ENCODE measurements at regions not wholly inside any gene's neighbourhood (a gene's known extent, or its start where the extent isn't known, plus 50 kb on each side); places are given as distances from the start of the nearest gene placed in this dataset.

DNA sequence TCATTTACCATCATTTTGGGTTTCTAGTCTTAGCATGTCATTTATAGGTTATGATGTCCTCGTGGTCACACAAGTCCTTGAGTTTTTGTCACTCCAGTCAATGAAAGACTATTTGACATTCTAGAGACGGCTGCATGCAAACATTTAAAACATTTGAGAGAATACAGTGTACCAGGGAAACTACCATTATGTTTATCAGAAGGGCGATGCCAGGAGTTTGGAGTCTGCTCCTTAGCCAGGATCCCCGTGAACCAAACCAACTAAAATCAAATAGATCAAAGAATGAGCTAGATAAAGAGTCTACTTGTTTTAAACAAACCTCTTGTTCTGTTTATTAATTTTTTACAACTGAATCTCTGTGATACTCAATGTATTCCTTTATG lies 122.6 kb downstream of the OLIG3 start:
- no peak overlapping the region for H3K4me3 ChIP-seq (ENCODE audit: low read depth, low read length)
- ChIA-PET POLR2A (no interaction called here), CTCF (no interaction called here)
- H3K36me3 ChIP-seq (ENCODE audit: control insufficient read depth, insufficient read depth, low read length) = no peaks in the 10 kb centered on the region
- BruUV-seq (replicated peaks) = no TSS peak
- no peaks in the 10 kb centered on the region for H3K36me3 Mint-ChIP-seq (ENCODE audit: insufficient read depth, unreplicated experiment)
- H3K27me3 Mint-ChIP-seq (ENCODE audit: insufficient read depth, unreplicated experiment) = no peaks in the 10 kb centered on the region
- H3K9me3 Mint-ChIP-seq (ENCODE audit: unreplicated experiment) = no peaks in the 10 kb centered on the region
- H3K27me3 ChIP-seq (replicated peaks; ENCODE audit: control insufficient read depth, insufficient read depth, low read length) = no peaks in the 10 kb centered on the region
- H3K4me3 Mint-ChIP-seq (ENCODE audit: unreplicated experiment) = no peak overlapping the region
- no peaks in the 10 kb centered on the region for H3K9me3 ChIP-seq
- H3K4me1 Mint-ChIP-seq (ENCODE audit: low read depth, unreplicated experiment) = no peaks in the 10 kb centered on the region
- no peak for DNase-seq
- H3K27ac Mint-ChIP-seq (ENCODE audit: unreplicated experiment) = no peak overlapping the region
- no peaks in the 10 kb centered on the region for H3K4me1 ChIP-seq
- TF ChIP-seq, protein P1, sequence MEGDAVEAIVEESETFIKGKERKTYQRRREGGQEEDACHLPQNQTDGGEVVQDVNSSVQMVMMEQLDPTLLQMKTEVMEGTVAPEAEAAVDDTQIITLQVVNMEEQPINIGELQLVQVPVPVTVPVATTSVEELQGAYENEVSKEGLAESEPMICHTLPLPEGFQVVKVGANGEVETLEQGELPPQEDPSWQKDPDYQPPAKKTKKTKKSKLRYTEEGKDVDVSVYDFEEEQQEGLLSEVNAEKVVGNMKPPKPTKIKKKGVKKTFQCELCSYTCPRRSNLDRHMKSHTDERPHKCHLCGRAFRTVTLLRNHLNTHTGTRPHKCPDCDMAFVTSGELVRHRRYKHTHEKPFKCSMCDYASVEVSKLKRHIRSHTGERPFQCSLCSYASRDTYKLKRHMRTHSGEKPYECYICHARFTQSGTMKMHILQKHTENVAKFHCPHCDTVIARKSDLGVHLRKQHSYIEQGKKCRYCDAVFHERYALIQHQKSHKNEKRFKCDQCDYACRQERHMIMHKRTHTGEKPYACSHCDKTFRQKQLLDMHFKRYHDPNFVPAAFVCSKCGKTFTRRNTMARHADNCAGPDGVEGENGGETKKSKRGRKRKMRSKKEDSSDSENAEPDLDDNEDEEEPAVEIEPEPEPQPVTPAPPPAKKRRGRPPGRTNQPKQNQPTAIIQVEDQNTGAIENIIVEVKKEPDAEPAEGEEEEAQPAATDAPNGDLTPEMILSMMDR (IDR thresholded peaks at IDR 0.05; ENCODE audit: insufficient read depth in 1 of 2, low read depth in 1 of 2, low read length in 1 of 2, severe bottlenecking in 1 of 2, unreplicated experiment in 1 of 2) = no peak
- intact Hi-C loops (cut with micrococcal nuclease; ENCODE audit: unreplicated experiment) = no loop called here

DNA sequence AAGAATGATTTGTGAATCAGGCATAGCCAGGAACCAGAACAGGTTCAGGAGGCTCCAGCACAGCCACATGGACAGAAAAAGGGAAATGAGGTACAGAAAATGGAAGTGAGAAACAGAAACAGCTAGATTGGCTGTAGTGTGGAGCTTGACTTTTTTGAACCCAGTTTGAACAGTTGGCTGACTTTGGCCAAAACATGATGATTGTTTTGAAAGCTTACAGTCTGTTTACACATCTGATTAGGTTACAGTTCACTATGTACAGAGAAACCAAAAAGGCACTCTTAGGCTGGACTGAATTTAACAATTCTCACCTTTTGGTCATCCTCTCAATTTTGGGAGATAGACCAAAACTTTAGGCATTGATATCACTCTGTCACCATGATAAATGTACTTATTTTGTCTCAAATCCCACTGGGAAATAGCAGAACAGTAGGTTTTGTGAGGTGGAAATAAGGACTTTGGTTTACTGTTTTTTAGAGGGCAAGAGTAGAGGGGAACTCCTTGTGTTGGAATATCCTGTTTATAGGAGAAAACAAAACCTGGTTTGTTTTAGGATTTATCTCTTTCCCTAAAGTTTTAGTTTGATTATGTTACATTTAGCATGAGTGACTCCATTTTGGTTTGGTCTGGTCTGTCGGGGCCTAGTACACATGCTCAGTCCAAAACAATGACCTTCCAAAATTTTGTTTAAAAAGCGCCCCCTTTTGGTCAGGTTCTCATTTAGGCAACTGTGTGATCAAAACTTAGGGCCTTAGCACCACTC lies 123.1 kb downstream of the OLIG3 start:
- CTCF ChIA-PET = no interaction called here
- H3K9me3 Mint-ChIP-seq (ENCODE audit: unreplicated experiment) = no peaks in the 10 kb centered on the region
- intact Hi-C loops (cut with micrococcal nuclease; ENCODE audit: unreplicated experiment) = no loop called here
- POLR2A ChIA-PET = no interaction called here
- Histone ChIP-seq H3K9me3 (no peaks in the 10 kb centered on the region), H3K36me3 (ENCODE audit: control insufficient read depth, insufficient read depth, low read length) (no peaks in the 10 kb centered on the region), H3K4me1 (no peaks in the 10 kb centered on the region), H3K27me3 (replicated peaks; ENCODE audit: control insufficient read depth, insufficient read depth, low read length) (no peaks in the 10 kb centered on the region), H3K4me3 (ENCODE audit: low read depth, low read length) (no peak overlapping the region)
- BruUV-seq (replicated peaks) = no TSS peak
- H3K36me3 Mint-ChIP-seq (ENCODE audit: insufficient read depth, unreplicated experiment) = no peaks in the 10 kb centered on the region
- no peak overlapping the region for H3K4me3 Mint-ChIP-seq (ENCODE audit: unreplicated experiment)
- H3K27me3 Mint-ChIP-seq (ENCODE audit: insufficient read depth, unreplicated experiment) = no peaks in the 10 kb centered on the region
- TF ChIP-seq, protein P1 (IDR thresholded peaks at IDR 0.05; ENCODE audit: insufficient read depth in 1 of 2, low read depth in 1 of 2, low read length in 1 of 2, severe bottlenecking in 1 of 2, unreplicated experiment in 1 of 2) = no peak
- DNase-seq = no peak
- H3K4me1 Mint-ChIP-seq (ENCODE audit: low read depth, unreplicated experiment) = no peaks in the 10 kb centered on the region
- no peak overlapping the region for H3K27ac Mint-ChIP-seq (ENCODE audit: unreplicated experiment)

DNA sequence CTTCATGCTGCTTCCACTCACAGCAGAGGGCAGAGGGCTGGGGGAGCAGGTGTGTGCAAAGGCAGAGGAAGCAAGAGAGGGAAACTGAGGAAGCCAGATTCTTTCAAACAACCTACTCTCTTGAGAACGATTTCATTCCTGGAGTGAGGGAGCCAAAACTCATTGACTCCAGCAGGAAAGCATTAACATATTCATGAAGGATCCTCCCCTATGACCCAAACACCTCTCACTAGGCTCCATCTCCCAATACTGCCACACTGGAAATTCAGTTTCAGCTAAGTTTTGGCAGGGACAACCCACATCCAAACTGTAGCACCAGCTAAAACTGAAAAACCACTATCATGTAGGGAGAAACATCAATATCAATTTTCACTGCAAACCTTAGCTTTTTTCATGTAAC lies 125.1 kb downstream of the OLIG3 start:
- H3K27me3 Mint-ChIP-seq (ENCODE audit: insufficient read depth, unreplicated experiment) = no peaks in the 10 kb centered on the region
- H3K9me3 Mint-ChIP-seq (ENCODE audit: unreplicated experiment) = no peaks in the 10 kb centered on the region
- no peak overlapping the region for H3K4me3 Mint-ChIP-seq (ENCODE audit: unreplicated experiment)
- no peak overlapping the region for H3K27ac Mint-ChIP-seq (ENCODE audit: unreplicated experiment)
- Histone ChIP-seq H3K4me3 (ENCODE audit: low read depth, low read length) (no peak overlapping the region), H3K36me3 (ENCODE audit: control insufficient read depth, insufficient read depth, low read length) (no peaks in the 10 kb centered on the region), H3K9me3 (no peaks in the 10 kb centered on the region), H3K27me3 (replicated peaks; ENCODE audit: control insufficient read depth, insufficient read depth, low read length) (no peaks in the 10 kb centered on the region), H3K4me1 (no peaks in the 10 kb centered on the region)
- TF ChIP-seq, protein P1 (IDR thresholded peaks at IDR 0.05; ENCODE audit: insufficient read depth in 1 of 2, low read depth in 1 of 2, low read length in 1 of 2, severe bottlenecking in 1 of 2, unreplicated experiment in 1 of 2) = no peak
- BruUV-seq (replicated peaks) = no TSS peak
- no peak for DNase-seq
- intact Hi-C loops (cut with micrococcal nuclease; ENCODE audit: unreplicated experiment) = no loop called here
- POLR2A ChIA-PET = no interaction called here
- no peaks in the 10 kb centered on the region for H3K36me3 Mint-ChIP-seq (ENCODE audit: insufficient read depth, unreplicated experiment)
- CTCF ChIA-PET = no interaction called here
- H3K4me1 Mint-ChIP-seq (ENCODE audit: low read depth, unreplicated experiment) = no peaks in the 10 kb centered on the region

Data from Caco-2 (cell line).